ENCODE measurements at regions not wholly inside any gene's neighbourhood (a gene's known extent, or its start where the extent isn't known, plus 50 kb on each side); places are given as distances from the start of the nearest gene placed in this dataset.

GRCh38 chr3:144307951-144308350, 336.3 kb downstream of the DIPK2A start:
- no peak for DNase-seq

- DNase-seq: no peak
Observed at GRCh38 chr3:144308396-144308795, 336.8 kb downstream of the DIPK2A start.

- DNase-seq: no peak
Observed at GRCh38 chr3:144312702-144313101, 341.1 kb downstream of the DIPK2A start.

GRCh38 chr3:144314946-144315345, 343.3 kb downstream of the DIPK2A start:
- no peak for DNase-seq

- DNase-seq: no peak
Observed at GRCh38 chr3:144317961-144318360, 346.3 kb downstream of the DIPK2A start.

- DNase-seq: no peak
Observed at GRCh38 chr3:144324076-144324475, 352.5 kb downstream of the DIPK2A start.

- DNase-seq: no peak
Observed at GRCh38 chr3:144332868-144333267, 361.2 kb downstream of the DIPK2A start.

- no peak for DNase-seq
Observed at GRCh38 chr3:144341471-144341870, 369.8 kb downstream of the DIPK2A start.

- no peak for DNase-seq
Observed at GRCh38 chr3:144343343-144343742, 371.7 kb downstream of the DIPK2A start.

- DNase-seq: no peak
Observed at GRCh38 chr3:144343777-144344176, 372.2 kb downstream of the DIPK2A start.

- DNase-seq: no peak
Observed at GRCh38 chr3:144344925-144345548, 373.4 kb downstream of the DIPK2A start.

- no peak for DNase-seq
Observed at GRCh38 chr3:144350125-144350524, 378.5 kb downstream of the DIPK2A start.

GRCh38 chr3:144351011-144351410, 379.4 kb downstream of the DIPK2A start:
- DNase-seq: no peak

- DNase-seq: no peak
Observed at GRCh38 chr3:144351773-144352365, 380.2 kb downstream of the DIPK2A start.

- no peak for DNase-seq
Observed at GRCh38 chr3:144358191-144358590, 386.6 kb downstream of the DIPK2A start.

GRCh38 chr3:144361002-144361401, 389.4 kb downstream of the DIPK2A start:
- no peak for DNase-seq

GRCh38 chr3:144362126-144362525, 390.5 kb downstream of the DIPK2A start:
- no peak for DNase-seq

- DNase-seq: no peak
Observed at GRCh38 chr3:144363856-144364255, 392.2 kb downstream of the DIPK2A start.

GRCh38 chr3:144364737-144365136, 393.1 kb downstream of the DIPK2A start:
- DNase-seq: no peak

- no peak for DNase-seq
Observed at GRCh38 chr3:144369129-144369879, 397.7 kb downstream of the DIPK2A start.

GRCh38 chr3:144375088-144375487, 403.5 kb downstream of the DIPK2A start:
- DNase-seq: no peak

GRCh38 chr3:144380849-144381248, 409.2 kb downstream of the DIPK2A start:
- no peak for DNase-seq

GRCh38 chr3:144381607-144382006, 410.0 kb downstream of the DIPK2A start:
- no peak for DNase-seq

GRCh38 chr3:144384241-144384979, 412.8 kb downstream of the DIPK2A start:
- no peak for DNase-seq

Data from CD4-positive, alpha-beta T cell treated with Interferon gamma for 1 hour (primary cell).